ENCODE measurements at regions not wholly inside any gene's neighbourhood (a gene's known extent, or its start where the extent isn't known, plus 50 kb on each side); places are given as distances from the start of the nearest gene placed in this dataset.

GRCh38 chr7:69450456-69450855, 147.8 kb upstream of the AUTS2 start:
- no peak for TF ChIP-seq POLR2A (IDR thresholded peaks at IDR 0.05)
- TF ChIP-seq POLR2AphosphoS5 (IDR thresholded peaks at IDR 0.05) = no peak
